Liver (tissue), 2 donors: ENCODE measurements at regions not wholly inside any gene's neighbourhood (a gene's known extent, or its start where the extent isn't known, plus 50 kb on each side); places are given as distances from the start of the nearest gene placed in this dataset.

Experiments
- CTCF ChIP-seq: fragments of 150-350 bp; IDR thresholded peaks from 2 replicates; pipeline ENCODE4 v1.5.1; 2017; ENCODE audit warnings: improper control_type of control experiment, low read depth, low read length; ENCODE audit not compliant: missing input control
- YY1 ChIP-seq: IDR thresholded peaks from 2 replicates; pipeline ENCODE4 v1.6.1; 2016; ENCODE audit warnings: antibody characterized with exemption, mild to moderate bottlenecking
- donor health status: healthy.

- TF ChIP-seq CTCF (no peak), YY1 (no peak)
Measured at GRCh38 chr18:29377346-29377745, 1200.4 kb upstream of the CDH2 start.
